HG03565 (cell line): ENCODE measurements at regions not wholly inside any gene's neighbourhood (a gene's known extent, or its start where the extent isn't known, plus 50 kb on each side); places are given as distances from the start of the nearest gene placed in this dataset.

Experiments used
- ATAC-seq: cut with Tn5 transposase; IDR thresholded peaks from one replicate; pipeline ENCODE4 v1.9.1; 2021; ENCODE audit warnings: mild to moderate bottlenecking, moderate library complexity; ENCODE audit not compliant: unreplicated experiment

DNA sequence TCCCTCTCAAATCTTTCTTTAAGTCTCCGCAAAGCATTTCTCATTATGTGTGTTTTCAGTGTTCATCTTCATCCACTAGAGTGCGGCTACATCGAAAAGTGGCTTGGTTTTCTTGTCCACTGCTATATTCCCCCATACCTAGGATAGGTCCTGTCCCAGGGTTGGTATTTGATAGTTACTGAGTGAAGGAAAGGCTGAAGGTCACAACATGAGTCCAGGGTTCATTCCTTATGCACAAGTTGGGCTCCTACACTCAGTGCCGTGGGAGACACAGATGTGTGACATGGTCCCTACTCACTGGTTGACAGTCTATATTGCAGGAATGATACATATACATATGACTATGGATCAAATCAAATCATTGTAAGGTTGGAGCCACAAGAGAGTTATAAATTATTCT lies 55.4 kb upstream of the RELL1 start:
- no peak for ATAC-seq

DNA sequence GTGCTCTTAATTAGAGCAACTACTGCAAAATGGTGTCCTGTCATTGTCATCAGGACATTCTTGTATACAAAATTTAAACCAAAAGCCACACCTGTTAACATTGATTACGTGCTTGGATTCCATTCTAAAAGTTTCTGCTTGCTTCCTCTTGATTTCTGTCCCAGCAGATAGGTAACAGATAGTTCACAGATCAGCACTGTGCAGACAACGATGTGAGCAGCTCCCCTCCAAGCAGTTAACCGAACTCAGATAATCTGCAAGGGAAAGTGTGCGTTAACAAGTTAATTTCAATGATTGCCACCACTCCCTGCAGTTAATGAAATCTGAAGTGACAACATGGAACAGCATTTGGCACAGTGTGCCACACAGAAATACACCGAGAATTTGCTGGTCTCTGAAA lies 54.4 kb upstream of the RELL1 start:
- ATAC-seq: no peak

DNA sequence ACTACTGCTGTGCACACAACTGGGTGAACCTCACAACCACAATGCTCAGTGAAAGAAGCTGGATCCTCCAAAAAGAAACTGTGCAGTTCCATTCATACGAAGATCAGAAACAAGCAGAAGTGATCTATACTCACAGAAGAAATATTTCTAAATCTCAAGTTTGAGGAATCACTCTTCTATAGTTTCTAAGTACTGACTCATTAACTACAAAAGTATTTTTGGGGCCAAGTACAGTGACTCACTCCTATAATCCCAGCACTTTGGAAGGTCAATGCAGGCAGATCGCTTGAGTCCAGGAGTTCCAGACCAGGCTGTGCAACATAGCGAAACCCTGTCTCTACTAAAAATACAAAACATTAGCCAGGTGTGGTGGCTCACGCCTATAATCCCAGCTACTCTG lies 51.3 kb upstream of the RELL1 start:
- ATAC-seq: no peak
